Transverse colon (tissue), 4 donors: ENCODE measurements at regions not wholly inside any gene's neighbourhood (a gene's known extent, or its start where the extent isn't known, plus 50 kb on each side); places are given as distances from the start of the nearest gene placed in this dataset.

Experiments
- DNase-seq: peaks from one replicate; pipeline ENCODE4 v3.0.0-alpha.2; 2019
- H3K27ac ChIP-seq, 4 donors: fragments of 200-600 bp; sonication (generic); 2 replicates each; pipeline ENCODE4 v1.5.1; 2016 to 2018; ENCODE audit warnings: inconsistent platforms in 4 of 4
- H3K27me3 ChIP-seq: fragments of 200-600 bp; sonication (generic); 2 replicates; pipeline ENCODE4 v1.5.1; 2017; ENCODE audit warnings: inconsistent platforms
- H3K36me3 ChIP-seq, 4 donors: fragments of 200-600 bp; sonication (generic); 2 replicates each; pipeline ENCODE4 v1.5.1; 2017 to 2019; ENCODE audit warnings: inconsistent platforms in 4 of 4
- H3K4me1 ChIP-seq, 4 donors: fragments of 200-600 bp; sonication (generic); 2 replicates each; pipeline ENCODE4 v1.5.1; 2017 to 2020; ENCODE audit warnings: inconsistent platforms in 4 of 4
- H3K4me3 ChIP-seq, 4 donors: fragments of 200-600 bp; sonication (generic); 1 replicate in 1 of 4; 2 replicates in 3 of 4; pipeline versions ENCODE4 v1.5.1 to v1.6.1; 2017 to 2019; ENCODE audit warnings: inconsistent platforms in 4 of 4
- H3K9me3 ChIP-seq, 2 donors: fragments of 200-600 bp; sonication (generic); 2 replicates each; pipeline ENCODE4 v1.5.1; 2017 to 2019; ENCODE audit warnings: inconsistent platforms in 2 of 2
- EP300 ChIP-seq: sonication (generic); formaldehyde crosslinking; IDR thresholded peaks from one replicate; pipeline ENCODE4 v1.6.1; 2017; ENCODE audit warnings: antibody characterized with exemption, low read depth
- POLR2A ChIP-seq: fragments of 450-650 bp; IDR thresholded peaks from one replicate; pipeline ENCODE4 v1.6.1; 2016; ENCODE audit warnings: antibody characterized with exemption, mild to moderate bottlenecking, moderate library complexity
- POLR2AphosphoS5 ChIP-seq, 3 donors: sonication (generic); formaldehyde crosslinking; IDR thresholded peaks; one replicate each; pipeline ENCODE4 v1.6.1; 2016; ENCODE audit warnings: antibody characterized with exemption in 3 of 3
- WGBS, 2 donors: methylation state at CpG; one replicate each; pipeline ENCODE4 v1.1.5; 2018; ENCODE audit warnings: low coverage in 1 of 2; 5-methylcytosine and 5-hydroxymethylcytosine counted together
- in situ Hi-C, 4 donors: fragments of 200-750 bp; cut with MboI; loops; one replicate each; pipeline versions ENCODE4 v1.15.0 to v1.15.1; 2017; ENCODE audit warnings: low sequenced_read_pairs in 3 of 4, low pct_ligation_motif_present in 1 of 4, low pct_unique_long_range_greater_than_20kb in 1 of 4
- intact Hi-C: fragments of 100-400 bp; cut with DNase I; formaldehyde crosslinking; loops from one replicate; pipeline ENCODE4 v1.15.1; 2023; ENCODE audit warnings: low total_unique reads
- TF ChIP-seq, protein P1 (sequence below), 5 experiments: fragments of 200-600 bp in 3 of 5; fragments of 450-650 bp in 2 of 5; sonication (generic) in 3 of 5; IDR thresholded peaks; 1 replicate in 2 of 5; 2 replicates in 3 of 5; pipeline ENCODE4 v1.5.1; 2016 to 2017; ENCODE audit warnings: antibody characterized with exemption in 5 of 5, inconsistent platforms in 3 of 5, mild to moderate bottlenecking in 2 of 5, moderate library complexity in 1 of 5

DNA sequence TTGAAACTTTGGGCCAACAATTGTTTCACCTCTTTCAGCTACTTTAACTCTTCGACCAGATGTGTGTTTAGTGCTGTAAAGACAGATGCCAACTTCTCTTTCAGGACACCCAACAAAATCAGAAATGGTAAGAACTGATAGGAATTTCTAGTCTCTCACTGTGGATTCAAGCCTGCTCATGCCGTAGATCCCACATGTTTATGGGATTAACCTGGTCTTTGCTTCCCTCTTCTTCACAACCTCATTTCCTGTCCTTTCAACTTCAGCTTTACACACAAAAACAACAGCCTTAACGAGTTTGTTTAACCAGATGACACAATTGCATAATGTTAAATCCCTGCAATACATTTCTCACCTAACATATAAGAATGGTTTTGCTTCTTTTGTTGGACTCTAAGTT is 1031.9 kb upstream of the LRFN5 start:
- Histone ChIP-seq H3K4me3 (no peak overlapping the region), H3K9me3 (no peaks in the 10 kb centered on the region), H3K27ac (no peak overlapping the region), H3K36me3 (no peaks in the 10 kb centered on the region), H3K4me1 (no peaks in the 10 kb centered on the region), H3K27me3 (no peaks in the 10 kb centered on the region)
- WGBS, 2 donors, result 26 to 45% methylated on average over 3 of the region's 3 CpGs
- in situ Hi-C loops (no loop called here), intact Hi-C loops (no loop called here)
- DNase-seq, result no peak
- TF ChIP-seq POLR2AphosphoS5 (IDR thresholded peaks at IDR 0.05) (no peak), EP300 (no peak)

DNA sequence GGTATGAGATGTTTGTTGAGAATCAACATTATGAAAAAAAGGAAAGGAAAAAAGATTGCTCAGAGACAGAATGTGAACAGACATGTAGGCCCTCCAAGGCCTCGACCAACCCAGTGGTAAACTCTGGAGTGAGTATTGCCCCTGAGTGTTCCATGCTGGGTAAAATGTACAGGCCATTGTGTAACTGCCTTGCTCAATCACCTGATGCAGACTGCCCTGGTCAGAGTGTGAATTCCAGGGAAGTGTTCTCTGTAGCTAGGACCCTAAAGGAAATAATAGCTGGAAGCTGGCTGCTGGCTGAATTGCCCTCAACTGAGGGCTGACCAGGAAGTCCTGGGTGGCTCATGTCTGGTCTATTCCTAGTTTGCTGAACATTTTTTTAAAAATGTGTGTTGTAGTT is 1081.4 kb upstream of the LRFN5 start:
- WGBS, 2 donors, result 42 to 58% methylated on average over 1 of the region's 1 CpG
- in situ Hi-C loops, result no loop called here
- Histone ChIP-seq H3K36me3 (no peaks in the 10 kb centered on the region), H3K27me3 (no peaks in the 10 kb centered on the region), H3K4me3 (no peak overlapping the region), H3K27ac (no peak overlapping the region), H3K9me3 (no peaks in the 10 kb centered on the region), H3K4me1 (no peaks in the 10 kb centered on the region)
- no peak for DNase-seq
- TF ChIP-seq EP300 (no peak), POLR2A (no peak), POLR2AphosphoS5 (IDR thresholded peaks at IDR 0.05) (no peak)
- TF ChIP-seq, protein P1, sequence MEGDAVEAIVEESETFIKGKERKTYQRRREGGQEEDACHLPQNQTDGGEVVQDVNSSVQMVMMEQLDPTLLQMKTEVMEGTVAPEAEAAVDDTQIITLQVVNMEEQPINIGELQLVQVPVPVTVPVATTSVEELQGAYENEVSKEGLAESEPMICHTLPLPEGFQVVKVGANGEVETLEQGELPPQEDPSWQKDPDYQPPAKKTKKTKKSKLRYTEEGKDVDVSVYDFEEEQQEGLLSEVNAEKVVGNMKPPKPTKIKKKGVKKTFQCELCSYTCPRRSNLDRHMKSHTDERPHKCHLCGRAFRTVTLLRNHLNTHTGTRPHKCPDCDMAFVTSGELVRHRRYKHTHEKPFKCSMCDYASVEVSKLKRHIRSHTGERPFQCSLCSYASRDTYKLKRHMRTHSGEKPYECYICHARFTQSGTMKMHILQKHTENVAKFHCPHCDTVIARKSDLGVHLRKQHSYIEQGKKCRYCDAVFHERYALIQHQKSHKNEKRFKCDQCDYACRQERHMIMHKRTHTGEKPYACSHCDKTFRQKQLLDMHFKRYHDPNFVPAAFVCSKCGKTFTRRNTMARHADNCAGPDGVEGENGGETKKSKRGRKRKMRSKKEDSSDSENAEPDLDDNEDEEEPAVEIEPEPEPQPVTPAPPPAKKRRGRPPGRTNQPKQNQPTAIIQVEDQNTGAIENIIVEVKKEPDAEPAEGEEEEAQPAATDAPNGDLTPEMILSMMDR (IDR thresholded peaks at IDR 0.05), result no peak
- intact Hi-C loops, result no loop called here

DNA sequence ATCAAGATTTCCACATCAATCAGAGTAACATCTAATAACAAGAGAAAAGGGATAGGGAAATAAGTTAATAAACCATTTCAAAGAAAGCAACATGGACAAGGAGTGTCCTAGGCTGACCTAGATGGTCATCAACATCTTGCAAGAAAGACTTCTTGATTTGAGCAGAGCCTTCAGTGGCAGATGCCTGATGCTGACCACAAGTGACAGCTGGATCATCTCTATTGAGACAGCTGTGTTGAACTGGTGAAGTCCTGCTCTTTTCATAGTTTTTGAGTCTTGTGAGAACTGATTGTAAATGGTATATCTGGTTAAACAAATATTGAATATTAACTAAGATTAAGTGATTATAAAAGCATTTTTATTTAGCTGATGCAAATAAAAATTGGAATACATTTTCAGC is 1083.6 kb upstream of the LRFN5 start:
- Histone ChIP-seq H3K4me1 (no peaks in the 10 kb centered on the region), H3K27me3 (no peaks in the 10 kb centered on the region), H3K9me3 (no peaks in the 10 kb centered on the region), H3K4me3 (no peak overlapping the region), H3K27ac (no peak overlapping the region), H3K36me3 (no peaks in the 10 kb centered on the region)
- TF ChIP-seq EP300 (no peak), POLR2A (no peak), POLR2AphosphoS5 (IDR thresholded peaks at IDR 0.05) (no peak)
- TF ChIP-seq, protein P1 (IDR thresholded peaks at IDR 0.05), result no peak
- intact Hi-C loops (no loop called here), in situ Hi-C loops (no loop called here)
- DNase-seq, result no peak

DNA sequence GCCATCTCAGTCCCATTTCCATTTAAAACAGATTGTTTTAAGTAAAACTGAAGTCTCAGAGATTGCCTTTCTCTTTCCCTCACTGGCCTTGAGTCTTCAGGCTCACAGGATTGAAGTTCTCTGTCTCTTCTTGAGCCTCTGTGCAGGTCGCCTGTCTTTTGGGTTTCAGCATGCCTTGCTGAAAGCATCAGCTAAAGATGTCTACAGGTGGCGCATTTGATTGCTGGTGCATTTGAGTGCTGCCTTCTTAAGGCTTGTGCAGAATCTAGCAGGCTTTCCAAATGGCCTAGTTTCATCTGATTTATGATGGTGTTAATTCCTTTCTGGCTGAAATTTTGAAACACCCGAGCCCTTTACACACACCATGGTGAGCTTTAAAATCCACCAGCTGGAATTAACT is 1062.2 kb upstream of the FBXO33 start:
- in situ Hi-C loops (no loop called here), intact Hi-C loops (no loop called here)
- WGBS, 2 donors, result 64 to 80% methylated on average over 1 to 3 of the region's 3 CpGs
- Histone ChIP-seq H3K27ac (no peak overlapping the region), H3K4me3 (no peak overlapping the region), H3K9me3 (no peaks in the 10 kb centered on the region), H3K36me3 (no peaks in the 10 kb centered on the region), H3K4me1 (no peaks in the 10 kb centered on the region), H3K27me3 (no peaks in the 10 kb centered on the region)
- DNase-seq, result no peak
- TF ChIP-seq, protein P1 (IDR thresholded peaks at IDR 0.05), result no peak
- TF ChIP-seq POLR2AphosphoS5 (IDR thresholded peaks at IDR 0.05) (no peak), EP300 (no peak), POLR2A (no peak)

DNA sequence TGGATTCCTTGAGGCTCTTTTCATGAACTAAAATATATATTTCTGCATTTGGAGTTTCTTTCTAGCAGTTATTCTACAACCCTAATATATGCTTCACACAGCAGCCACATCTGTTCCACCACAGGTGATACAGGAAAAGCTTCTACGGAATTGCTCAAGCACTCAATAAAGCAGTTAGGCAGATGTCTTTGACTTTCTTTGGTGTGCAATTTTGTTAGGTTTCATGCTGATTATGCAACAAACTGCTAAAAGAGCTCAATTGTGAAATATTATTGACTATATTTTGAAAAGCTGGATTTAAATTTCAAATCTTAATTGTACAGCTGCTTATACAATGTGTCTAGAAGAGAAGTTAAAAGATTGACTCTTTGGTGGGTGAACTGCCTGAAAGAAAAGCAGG is 1055.6 kb upstream of the FBXO33 start:
- no peak overlapping the region for H3K27ac ChIP-seq
- TF ChIP-seq POLR2AphosphoS5 (IDR thresholded peaks at IDR 0.05) (no peak), POLR2A (no peak), EP300 (no peak)
- TF ChIP-seq, protein P1 (IDR thresholded peaks at IDR 0.05), result no peak
- intact Hi-C loops (no loop called here), in situ Hi-C loops (no loop called here)
- DNase-seq, result no peak
- no peak overlapping the region for H3K4me3 ChIP-seq
- H3K9me3 ChIP-seq, result no peaks in the 10 kb centered on the region
- H3K27me3 ChIP-seq, result no peaks in the 10 kb centered on the region
- WGBS, 2 donors, result 79 to 83% methylated on average over 1 of the region's 1 CpG
- no peaks in the 10 kb centered on the region for H3K4me1 ChIP-seq
- no peaks in the 10 kb centered on the region for H3K36me3 ChIP-seq
